IgD-negative memory B cell (primary cell): ENCODE measurements at regions not wholly inside any gene's neighbourhood (a gene's known extent, or its start where the extent isn't known, plus 50 kb on each side); places are given as distances from the start of the nearest gene placed in this dataset.

ENCODE experiments used
- H3K27ac Mint-ChIP-seq, 3 donors: one replicate each; pipeline ENCODE4 v1.8.0; 2020 to 2022; ENCODE audit warnings: mild to moderate bottlenecking in 3 of 3, mixed read lengths in 3 of 3, moderate library complexity in 1 of 3
- H3K27me3 Mint-ChIP-seq: one replicate; pipeline ENCODE4 v1.8.0; 2021; ENCODE audit warnings: mixed read lengths
- H3K36me3 Mint-ChIP-seq: one replicate; pipeline ENCODE4 v1.8.0; 2020; ENCODE audit warnings: mild to moderate bottlenecking, mixed read lengths
- H3K4me1 Mint-ChIP-seq, 3 donors: one replicate each; pipeline ENCODE4 v1.8.0; 2020 to 2022; ENCODE audit warnings: mixed read lengths in 3 of 3, mild to moderate bottlenecking in 1 of 3
- H3K4me3 Mint-ChIP-seq, 4 donors: one replicate each; pipeline ENCODE4 v1.8.0; 2020 to 2022; ENCODE audit warnings: mild to moderate bottlenecking in 4 of 4, mixed read lengths in 4 of 4, moderate library complexity in 3 of 4
- H3K9me3 Mint-ChIP-seq, 3 donors: one replicate each; pipeline ENCODE4 v1.8.0; 2020 to 2021; ENCODE audit warnings: mixed read lengths in 3 of 3, mild to moderate bottlenecking in 1 of 3

DNA sequence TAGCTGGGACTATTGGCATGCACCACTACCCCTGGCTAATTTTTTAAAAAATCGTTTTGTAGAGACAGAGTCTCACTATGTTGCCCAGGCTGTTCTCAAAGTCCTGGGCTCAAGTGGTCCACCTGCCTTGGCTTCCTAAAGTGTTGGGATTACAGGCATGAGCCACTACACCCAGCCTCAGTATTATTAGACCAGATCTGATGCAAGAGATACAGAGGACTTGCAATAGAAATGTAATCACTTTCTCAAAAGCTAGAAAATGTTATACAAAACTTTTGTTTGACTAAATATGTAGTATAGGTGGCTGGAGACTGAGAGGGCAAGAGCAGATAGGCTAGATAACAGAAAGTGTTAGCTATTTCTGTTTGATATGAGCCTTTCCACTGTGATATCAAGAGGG lies 531.9 kb downstream of the SOX2 start:
- no peak overlapping the region for H3K27ac Mint-ChIP-seq
- H3K36me3 Mint-ChIP-seq = no peaks in the 10 kb centered on the region
- no peak overlapping the region for H3K4me3 Mint-ChIP-seq
- no peaks in the 10 kb centered on the region for H3K4me1 Mint-ChIP-seq
- H3K9me3 Mint-ChIP-seq = peaks cover 0 to under 1% (median 0%) of the 10 kb centered on the region in 3 donors
- H3K27me3 Mint-ChIP-seq = no peaks in the 10 kb centered on the region

DNA sequence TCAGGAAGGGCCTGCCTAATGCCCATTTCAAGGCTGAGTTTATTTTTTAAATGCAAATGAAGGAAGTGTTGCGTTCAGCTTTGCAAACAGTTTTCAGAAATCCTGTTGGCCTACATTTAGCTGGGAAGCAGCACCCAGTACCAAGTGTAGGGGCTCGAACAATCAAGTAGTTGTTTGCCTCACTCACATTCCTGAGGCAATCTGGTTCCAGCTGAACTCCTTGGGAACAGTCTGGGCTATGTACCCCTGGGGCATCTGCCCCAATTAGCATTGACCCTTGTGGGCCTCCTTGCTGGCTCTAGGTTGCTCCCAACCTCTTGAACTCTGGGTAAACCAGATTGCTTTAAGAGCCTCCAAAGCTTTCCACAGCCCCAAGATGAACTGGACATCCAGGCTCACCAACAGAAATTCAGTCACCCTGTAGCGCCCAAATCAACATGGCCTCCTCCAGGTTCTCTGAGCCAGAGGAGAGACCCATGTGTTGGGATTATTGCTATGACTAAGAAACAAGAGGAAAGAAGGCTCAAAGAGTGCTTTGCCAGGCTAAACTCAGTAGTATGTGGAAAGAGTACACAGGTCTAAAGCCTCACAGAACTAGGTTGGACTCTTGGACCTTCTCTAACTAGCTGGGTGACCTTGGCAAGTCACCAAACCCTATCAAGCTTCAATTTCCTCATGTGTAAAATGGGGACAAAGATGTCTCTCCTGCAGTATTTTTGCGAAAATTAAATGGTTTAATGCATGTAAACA lies 532.7 kb downstream of the SOX2 start:
- Mint-ChIP-seq H3K4me3 (no peak overlapping the region), H3K36me3 (no peaks in the 10 kb centered on the region), H3K4me1 (no peaks in the 10 kb centered on the region), H3K9me3 (no peaks in the 10 kb centered on the region), H3K27me3 (no peaks in the 10 kb centered on the region), H3K27ac (no peak overlapping the region)

DNA sequence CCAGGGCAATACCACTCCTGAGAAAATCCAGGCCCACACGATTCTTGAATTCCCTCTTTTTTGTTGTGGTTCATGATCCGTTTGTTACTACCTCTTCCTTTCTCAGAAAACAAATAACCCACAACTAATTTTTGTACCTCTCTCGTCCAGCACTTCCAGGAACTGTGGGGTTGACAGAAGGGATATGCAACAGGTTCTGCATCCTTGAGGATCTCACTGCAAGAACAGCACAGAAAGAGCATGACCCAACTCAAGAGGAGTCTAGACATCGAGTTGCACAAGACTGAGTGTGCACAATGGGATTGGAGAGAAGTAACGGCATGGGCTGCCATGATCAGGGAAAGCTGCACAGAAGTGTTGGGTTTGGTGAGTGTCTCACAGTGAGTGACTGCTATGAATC lies 533.3 kb downstream of the SOX2 start:
- Mint-ChIP-seq H3K27me3 (no peaks in the 10 kb centered on the region), H3K4me1 (no peaks in the 10 kb centered on the region), H3K27ac (no peak overlapping the region), H3K36me3 (no peaks in the 10 kb centered on the region), H3K4me3 (no peak overlapping the region), H3K9me3 (no peaks in the 10 kb centered on the region)

GRCh38 chr3:182246870-182247269 lies 535.1 kb downstream of the SOX2 start:
- Mint-ChIP-seq H3K4me3 (no peak overlapping the region), H3K9me3 (no peaks in the 10 kb centered on the region), H3K27me3 (no peaks in the 10 kb centered on the region), H3K4me1 (no peaks in the 10 kb centered on the region), H3K27ac (no peak overlapping the region), H3K36me3 (no peaks in the 10 kb centered on the region)

- Mint-ChIP-seq H3K4me3 (no peak overlapping the region), H3K36me3 (no peaks in the 10 kb centered on the region), H3K27ac (no peak overlapping the region), H3K9me3 (no peaks in the 10 kb centered on the region), H3K27me3 (no peaks in the 10 kb centered on the region), H3K4me1 (no peaks in the 10 kb centered on the region)
These were observed 536.7 kb downstream of the SOX2 start for GRCh38 chr3:182248349-182248880.

GRCh38 chr3:182252802-182253201 lies 540.5 kb upstream of the ATP11B start:
- H3K36me3 Mint-ChIP-seq = peaks cover 1% of the 10 kb centered on the region
- no peak overlapping the region for H3K4me3 Mint-ChIP-seq
- H3K9me3 Mint-ChIP-seq = no peaks in the 10 kb centered on the region

GRCh38 chr3:182255158-182255557 lies 538.1 kb upstream of the ATP11B start:
- Mint-ChIP-seq H3K9me3 (no peaks in the 10 kb centered on the region), H3K27me3 (peaks cover 2% of the 10 kb centered on the region), H3K4me3 (no peak overlapping the region), H3K4me1 (no peaks in the 10 kb centered on the region), H3K36me3 (peaks cover 1% of the 10 kb centered on the region), H3K27ac (no peak overlapping the region)

More at GRCh38 chr3:182252802-182253201, 540.5 kb upstream of the ATP11B start:
- Mint-ChIP-seq H3K27me3 (no peaks in the 10 kb centered on the region), H3K4me1 (no peaks in the 10 kb centered on the region), H3K27ac (no peak overlapping the region)

- Mint-ChIP-seq H3K27ac (no peak overlapping the region), H3K27me3 (peaks cover 6% of the 10 kb centered on the region), H3K36me3 (peaks cover 1% of the 10 kb centered on the region), H3K4me3 (no peak overlapping the region), H3K4me1 (no peaks in the 10 kb centered on the region), H3K9me3 (no peaks in the 10 kb centered on the region)
These were observed 535.9 kb upstream of the ATP11B start for GRCh38 chr3:182257361-182257760.

GRCh38 chr3:182258538-182259177 lies 534.6 kb upstream of the ATP11B start:
- Mint-ChIP-seq H3K27ac (no peak overlapping the region), H3K4me3 (no peak overlapping the region)

GRCh38 chr3:182259579-182259978 lies 533.7 kb upstream of the ATP11B start:
- Mint-ChIP-seq H3K4me3 (no peak overlapping the region), H3K27ac (no peak overlapping the region), H3K36me3 (peaks cover 1% of the 10 kb centered on the region), H3K9me3 (no peaks in the 10 kb centered on the region), H3K4me1 (no peaks in the 10 kb centered on the region), H3K27me3 (peaks cover 8% of the 10 kb centered on the region)

More at GRCh38 chr3:182258538-182259177, 534.6 kb upstream of the ATP11B start:
- H3K9me3 Mint-ChIP-seq = no peaks in the 10 kb centered on the region
- peaks cover 1% of the 10 kb centered on the region for H3K36me3 Mint-ChIP-seq
- H3K4me1 Mint-ChIP-seq = no peaks in the 10 kb centered on the region
- peaks cover 8% of the 10 kb centered on the region for H3K27me3 Mint-ChIP-seq

- Mint-ChIP-seq H3K36me3 (peaks cover 1% of the 10 kb centered on the region), H3K27me3 (peaks cover 8% of the 10 kb centered on the region), H3K4me1 (no peaks in the 10 kb centered on the region), H3K9me3 (no peaks in the 10 kb centered on the region), H3K27ac (no peak overlapping the region), H3K4me3 (no peak overlapping the region)
These were observed 532.3 kb upstream of the ATP11B start for GRCh38 chr3:182261041-182261440.

GRCh38 chr3:182268711-182269110 lies 524.6 kb upstream of the ATP11B start:
- no peak overlapping the region for H3K4me3 Mint-ChIP-seq
- no peaks in the 10 kb centered on the region for H3K36me3 Mint-ChIP-seq
- H3K4me1 Mint-ChIP-seq = no peaks in the 10 kb centered on the region
- no peaks in the 10 kb centered on the region for H3K9me3 Mint-ChIP-seq
- no peak overlapping the region for H3K27ac Mint-ChIP-seq
- peaks cover 4% of the 10 kb centered on the region for H3K27me3 Mint-ChIP-seq

DNA sequence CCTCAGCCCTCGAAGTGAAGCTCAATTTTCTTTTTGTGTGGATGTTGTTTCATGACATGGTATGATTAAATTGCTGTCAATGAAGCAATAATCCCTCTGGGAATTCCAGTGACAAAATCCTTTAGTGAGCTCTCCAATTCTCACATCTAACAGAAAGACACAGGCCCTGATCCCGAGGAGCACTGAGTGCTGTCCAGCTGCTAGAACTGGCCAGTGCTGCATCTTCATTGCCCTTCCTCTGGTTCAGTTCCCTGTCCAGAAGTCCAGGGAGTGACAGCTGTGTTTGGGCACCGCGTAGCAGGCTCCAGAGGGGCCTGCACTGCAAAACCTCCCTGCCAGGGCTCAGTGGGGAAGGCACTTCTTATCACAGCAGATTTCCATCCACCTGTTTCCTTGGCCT lies 516.8 kb upstream of the ATP11B start:
- H3K36me3 Mint-ChIP-seq = no peaks in the 10 kb centered on the region
- H3K27me3 Mint-ChIP-seq = peaks cover 4% of the 10 kb centered on the region
- H3K4me1 Mint-ChIP-seq = no peaks in the 10 kb centered on the region
- peaks cover 0 to 6% (median 0%) of the 10 kb centered on the region in 3 donors for H3K9me3 Mint-ChIP-seq
- no peak overlapping the region for H3K4me3 Mint-ChIP-seq
- no peak overlapping the region for H3K27ac Mint-ChIP-seq

DNA sequence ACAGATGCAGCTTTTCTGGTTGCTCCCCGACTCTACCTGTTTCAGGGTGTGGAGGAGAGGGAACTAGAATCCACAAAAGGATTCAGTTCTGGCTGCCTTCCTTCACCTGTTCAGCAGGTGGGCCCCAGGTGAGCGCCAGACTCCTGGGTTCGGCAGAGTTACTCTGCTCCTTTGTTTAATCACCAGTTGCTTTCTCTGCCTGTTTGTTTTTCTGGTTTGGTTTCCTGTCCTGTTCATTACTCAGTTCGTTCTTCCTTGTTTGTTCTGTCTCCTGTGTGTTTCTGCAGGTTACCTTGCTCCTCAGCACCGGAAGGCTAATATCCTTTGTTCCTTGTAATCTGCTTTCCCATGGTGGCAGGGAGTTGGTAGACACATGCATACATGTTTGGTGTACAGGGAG lies 508.5 kb upstream of the ATP11B start:
- Mint-ChIP-seq H3K9me3 (peaks cover 0 to 3% (median 1%) of the 10 kb centered on the region in 3 donors), H3K36me3 (no peaks in the 10 kb centered on the region), H3K4me1 (no peaks in the 10 kb centered on the region), H3K27me3 (peaks cover 2% of the 10 kb centered on the region), H3K4me3 (no peak overlapping the region), H3K27ac (no peak overlapping the region)

DNA sequence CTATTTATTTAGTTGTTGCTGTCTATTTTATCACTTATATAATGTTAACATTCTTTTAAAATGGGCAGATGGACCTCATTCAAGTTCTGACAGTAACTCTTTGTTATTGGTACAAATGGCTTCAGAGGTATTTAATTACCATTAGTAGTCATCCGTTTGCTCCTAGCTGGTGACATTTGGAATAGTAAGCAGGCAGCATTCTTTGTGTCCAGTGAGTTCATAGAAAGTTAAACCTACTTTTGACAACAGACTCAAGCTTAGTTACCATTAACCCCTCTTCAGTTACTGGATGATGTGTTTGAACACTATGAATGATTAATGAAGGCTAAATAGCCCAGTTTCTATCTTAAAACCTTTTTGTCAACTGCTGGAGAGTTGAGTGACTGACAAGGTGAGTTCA lies 500.7 kb upstream of the ATP11B start:
- no peak overlapping the region for H3K4me3 Mint-ChIP-seq
- H3K4me1 Mint-ChIP-seq = no peaks in the 10 kb centered on the region
- H3K36me3 Mint-ChIP-seq = no peaks in the 10 kb centered on the region

DNA sequence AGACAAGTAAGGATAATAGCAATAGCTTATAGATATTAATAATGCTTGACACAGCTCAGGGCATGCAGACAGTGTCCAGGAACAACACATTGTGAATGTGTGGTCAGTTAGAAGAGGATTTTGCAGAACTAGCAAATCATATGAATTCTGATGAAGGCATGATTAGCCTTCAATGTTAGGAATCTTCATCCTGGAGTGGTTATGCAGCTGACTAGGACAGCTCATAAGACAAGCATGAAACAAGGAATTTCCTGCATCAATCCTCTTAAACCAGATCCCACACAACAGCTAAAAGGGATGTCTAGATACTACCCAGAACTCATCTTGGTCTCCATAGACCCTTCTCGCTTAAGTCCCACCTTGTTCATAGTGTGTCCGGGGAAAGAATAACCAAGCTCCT lies 499.0 kb upstream of the ATP11B start:
- Mint-ChIP-seq H3K27ac (no peak overlapping the region), H3K27me3 (peaks cover 2% of the 10 kb centered on the region), H3K36me3 (no peaks in the 10 kb centered on the region)

More for the DNA sequence above, 500.7 kb upstream of the ATP11B start:
- H3K27ac Mint-ChIP-seq = no peak overlapping the region
- H3K9me3 Mint-ChIP-seq = no peaks in the 10 kb centered on the region
- H3K27me3 Mint-ChIP-seq = no peaks in the 10 kb centered on the region

More for the DNA sequence above, 499.0 kb upstream of the ATP11B start:
- H3K4me1 Mint-ChIP-seq = no peaks in the 10 kb centered on the region
- H3K9me3 Mint-ChIP-seq = no peaks in the 10 kb centered on the region
- H3K4me3 Mint-ChIP-seq = no peak overlapping the region
